Activated naive CD4-positive, alpha-beta T cell treated with anti-CD3 and anti-CD28 coated beads, Interleukin-2, amount 50 U/mL, for 72 hours (primary cell): ENCODE measurements at regions not wholly inside any gene's neighbourhood (a gene's known extent, or its start where the extent isn't known, plus 50 kb on each side); places are given as distances from the start of the nearest gene placed in this dataset.

Source experiments
- ATAC-seq, 2 donors: fragments of 150-1000 bp; cut with Tn5 transposase; 2 replicates each; pipeline ENCODE4 v1.10.0; 2021; ENCODE audit warnings: mild to moderate bottlenecking in 2 of 2, moderate library complexity in 2 of 2
- DNase-seq, 2 donors: peaks; one replicate each; pipeline ENCODE4 v3.0.0; 2021 to 2022; ENCODE audit warnings: low spot score in 2 of 2
- H3K27ac Mint-ChIP-seq, 2 donors: one replicate each; pipeline ENCODE4 v1.8.0; 2022; ENCODE audit warnings: mild to moderate bottlenecking in 2 of 2, mixed read lengths in 2 of 2
- H3K36me3 Mint-ChIP-seq, 2 donors: one replicate each; pipeline ENCODE4 v1.8.0; 2022; ENCODE audit warnings: mixed read lengths in 2 of 2
- H3K9me3 Mint-ChIP-seq, 2 donors: one replicate each; pipeline ENCODE4 v1.8.0; 2022; ENCODE audit warnings: mixed read lengths in 2 of 2

GRCh38 chr1:87600854-87601253 lies 272.2 kb downstream of the LMO4 start:
- no peak for ATAC-seq
- Mint-ChIP-seq H3K36me3 (no peaks in the 10 kb centered on the region), H3K9me3 (no peaks in the 10 kb centered on the region), H3K27ac (no peak overlapping the region)
- DNase-seq = no peak

- no peak overlapping the region for H3K27ac Mint-ChIP-seq
- ATAC-seq (no peak), DNase-seq (no peak)
- H3K36me3 Mint-ChIP-seq = no peaks in the 10 kb centered on the region
- no peaks in the 10 kb centered on the region for H3K9me3 Mint-ChIP-seq
These were observed 274.9 kb downstream of the LMO4 start for GRCh38 chr1:87603626-87604025.

GRCh38 chr1:87612956-87613355 lies 284.3 kb downstream of the LMO4 start:
- DNase-seq (no peak), ATAC-seq (no peak)
- Mint-ChIP-seq H3K36me3 (no peaks in the 10 kb centered on the region), H3K27ac (no peak overlapping the region), H3K9me3 (peaks cover 0 to 5% of the 10 kb centered on the region in 2 donors)

- H3K36me3 Mint-ChIP-seq = peaks cover 0 to 7% of the 10 kb centered on the region in 2 donors
- ATAC-seq (no peak), DNase-seq (no peak)
- no peak overlapping the region for H3K27ac Mint-ChIP-seq
- H3K9me3 Mint-ChIP-seq = peaks cover 5 to 7% of the 10 kb centered on the region in 2 donors
These were observed 286.8 kb downstream of the LMO4 start for GRCh38 chr1:87615491-87615890.

DNA sequence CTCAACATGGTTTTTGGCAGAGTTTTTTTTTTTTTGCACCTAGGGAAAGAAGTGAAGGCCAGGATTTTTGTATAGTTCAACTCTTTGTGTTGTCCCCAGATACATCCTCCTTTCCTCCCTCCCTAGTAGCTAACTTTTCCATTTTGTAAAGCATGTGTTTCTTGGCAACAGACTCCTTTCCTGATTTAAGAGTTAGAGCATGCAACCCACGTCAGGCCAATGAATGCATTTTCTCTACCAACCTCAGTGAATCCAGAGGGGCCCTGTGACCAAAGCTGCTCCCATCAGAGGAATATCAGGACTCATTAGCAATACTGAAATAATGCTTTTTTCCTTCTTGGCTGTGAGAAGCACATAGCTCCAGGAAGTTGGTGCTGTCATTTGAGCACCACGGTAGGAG lies 287.2 kb downstream of the LMO4 start:
- no peak for DNase-seq

DNA sequence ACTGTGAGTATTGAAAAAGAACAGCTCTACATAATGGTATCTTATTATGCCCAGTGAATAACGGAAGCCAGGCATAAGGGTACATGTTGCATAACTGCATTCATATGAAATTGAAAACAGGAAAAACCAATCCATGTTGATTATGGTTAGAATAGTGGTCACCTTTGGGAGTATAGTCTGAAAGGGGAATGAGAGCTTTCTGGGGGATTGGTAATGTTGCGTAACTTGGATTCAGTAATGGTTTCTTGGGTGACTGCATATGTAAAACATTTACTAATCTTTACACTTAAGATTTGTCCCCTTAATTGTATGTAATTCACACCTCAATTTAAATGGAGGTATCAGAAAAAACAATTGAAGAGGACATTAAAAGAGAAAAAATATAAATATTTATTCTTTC lies 292.1 kb downstream of the LMO4 start:
- Mint-ChIP-seq H3K36me3 (peaks cover 0 to 7% of the 10 kb centered on the region in 2 donors), H3K9me3 (peaks cover 5 to 7% of the 10 kb centered on the region in 2 donors), H3K27ac (no peak overlapping the region)
- ATAC-seq = no peak
- no peak for DNase-seq

More for the DNA sequence above, 287.2 kb downstream of the LMO4 start:
- Mint-ChIP-seq H3K9me3 (peaks cover 5 to 7% of the 10 kb centered on the region in 2 donors), H3K36me3 (peaks cover 0 to 7% of the 10 kb centered on the region in 2 donors), H3K27ac (no peak overlapping the region)
- ATAC-seq = no peak

GRCh38 chr1:87629673-87630072 lies 301.0 kb downstream of the LMO4 start:
- ATAC-seq = no peak
- Mint-ChIP-seq H3K36me3 (no peaks in the 10 kb centered on the region), H3K9me3 (peaks cover 0 to 19% of the 10 kb centered on the region in 2 donors), H3K27ac (no peak overlapping the region)
- DNase-seq = no peak

DNA sequence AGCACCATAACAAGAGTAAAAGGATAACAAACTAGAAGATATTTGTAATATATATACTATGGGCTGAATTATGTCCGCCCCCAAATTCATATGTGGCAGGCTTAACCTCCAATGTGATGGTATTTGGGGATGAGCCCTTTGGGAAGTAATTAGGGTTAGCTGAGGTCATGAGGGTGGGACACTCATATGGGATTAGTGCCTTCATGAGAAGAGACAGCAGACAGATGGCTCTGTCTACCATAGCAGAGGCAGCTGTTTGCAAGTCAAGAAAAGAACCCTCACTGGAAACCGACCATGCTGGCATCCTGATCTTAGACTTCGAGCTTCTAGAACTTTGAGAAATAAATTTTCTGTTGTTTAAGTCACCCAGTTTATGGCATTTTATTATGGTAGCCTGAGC lies 303.6 kb downstream of the LMO4 start:
- H3K9me3 Mint-ChIP-seq = peaks cover 7 to 19% of the 10 kb centered on the region in 2 donors
- no peak for DNase-seq
- H3K27ac Mint-ChIP-seq = no peak overlapping the region
- no peak for ATAC-seq
- no peaks in the 10 kb centered on the region for H3K36me3 Mint-ChIP-seq

DNA sequence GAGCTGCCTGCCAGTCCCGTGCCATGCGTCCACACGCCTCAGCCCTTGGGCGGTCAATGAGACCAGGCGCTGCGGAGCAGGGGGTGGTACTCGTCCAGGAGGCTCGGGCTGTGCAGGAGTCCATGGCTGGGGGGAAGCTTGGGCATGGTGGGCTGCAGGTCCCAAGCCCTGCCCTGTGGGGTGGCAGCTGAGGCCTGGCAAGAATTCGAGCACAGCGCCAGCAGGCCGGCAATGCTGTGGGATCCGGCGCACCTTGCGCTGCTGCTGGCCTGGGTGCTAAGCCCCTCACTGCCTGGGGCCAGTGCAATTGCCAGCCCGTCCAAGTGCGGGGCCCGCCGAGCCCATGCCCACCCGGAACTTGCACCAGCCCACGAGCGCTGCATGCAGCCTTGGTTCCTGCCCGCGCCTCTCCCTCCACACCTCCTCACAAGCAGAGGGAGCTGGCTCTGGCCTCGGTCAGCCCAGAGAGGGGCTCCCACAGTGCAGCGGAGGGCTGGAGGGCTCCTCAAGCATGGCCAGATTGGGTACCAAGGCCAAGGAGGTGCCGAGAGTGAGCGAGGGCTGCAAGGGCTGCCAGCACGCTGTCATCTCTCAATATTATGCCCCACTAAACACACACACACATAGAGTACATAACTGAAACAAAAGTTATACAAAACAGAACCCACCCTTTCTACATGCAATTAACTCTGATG lies 307.7 kb downstream of the LMO4 start:
- ATAC-seq (no peak), DNase-seq (no peak)
- Mint-ChIP-seq H3K9me3 (peaks cover 7 to 24% of the 10 kb centered on the region in 2 donors), H3K36me3 (no peaks in the 10 kb centered on the region), H3K27ac (no peak overlapping the region)

- Mint-ChIP-seq H3K36me3 (no peaks in the 10 kb centered on the region), H3K9me3 (peaks cover 7 to 14% of the 10 kb centered on the region in 2 donors), H3K27ac (no peak overlapping the region)
- ATAC-seq (no peak), DNase-seq (no peak)
These were observed 310.0 kb downstream of the LMO4 start for GRCh38 chr1:87638636-87639035.

DNA sequence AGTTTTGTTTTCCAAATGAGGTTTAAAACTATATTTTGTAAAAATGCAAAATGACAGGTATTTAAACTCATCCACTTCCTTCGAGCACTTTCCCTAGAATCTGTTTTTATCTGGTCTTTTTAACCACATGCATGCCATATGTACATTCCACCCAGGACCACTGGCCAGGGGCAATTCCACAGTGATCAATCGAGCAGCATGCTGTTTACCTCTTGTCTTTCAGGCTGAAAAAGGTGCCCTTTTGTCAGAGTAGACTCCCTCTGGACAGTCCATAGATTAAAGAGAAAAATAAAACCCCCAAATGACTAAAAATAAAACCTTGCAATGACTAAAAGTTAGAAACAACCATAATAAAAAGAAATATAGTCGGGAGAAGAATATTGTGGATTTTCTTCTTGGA lies 313.3 kb downstream of the LMO4 start:
- peaks cover 0 to 5% of the 10 kb centered on the region in 2 donors for H3K9me3 Mint-ChIP-seq
- H3K27ac Mint-ChIP-seq = no peak overlapping the region
- ATAC-seq (no peak), DNase-seq (no peak)
- no peaks in the 10 kb centered on the region for H3K36me3 Mint-ChIP-seq

- peaks cover 0 to 5% of the 10 kb centered on the region in 2 donors for H3K9me3 Mint-ChIP-seq
- ATAC-seq = no peak
- no peak overlapping the region for H3K27ac Mint-ChIP-seq
- DNase-seq = no peak
- no peaks in the 10 kb centered on the region for H3K36me3 Mint-ChIP-seq
These were observed 314.0 kb downstream of the LMO4 start for GRCh38 chr1:87642581-87643221.

DNA sequence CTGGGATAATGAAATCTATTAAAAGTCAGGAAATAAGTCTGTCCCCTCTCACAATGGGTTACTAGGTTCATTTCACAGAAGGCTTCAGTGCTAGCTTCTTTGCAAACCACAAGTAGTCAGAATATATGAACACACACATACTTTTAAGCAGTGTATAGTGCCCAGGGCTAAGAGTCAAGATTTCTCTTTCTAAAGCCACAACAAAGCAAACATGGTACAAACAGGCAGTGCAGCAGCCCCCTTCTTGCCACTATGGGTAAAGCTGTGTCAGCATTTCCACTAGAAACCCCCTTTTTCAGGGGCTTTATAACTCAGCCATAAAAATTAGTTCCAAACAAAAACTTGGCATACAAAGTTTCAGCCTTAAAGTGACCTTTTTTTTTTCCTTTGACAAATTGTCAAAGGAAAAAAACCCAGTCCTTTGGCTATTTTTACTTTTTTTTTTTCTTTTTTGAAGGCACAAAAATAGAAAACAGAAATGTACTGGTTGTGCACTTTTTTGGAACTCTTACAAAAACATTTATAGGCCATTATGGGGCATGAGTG lies 315.4 kb downstream of the LMO4 start:
- no peak for DNase-seq
- Mint-ChIP-seq H3K27ac (no peak overlapping the region), H3K9me3 (no peaks in the 10 kb centered on the region), H3K36me3 (no peaks in the 10 kb centered on the region)
- ATAC-seq = no peak

DNA sequence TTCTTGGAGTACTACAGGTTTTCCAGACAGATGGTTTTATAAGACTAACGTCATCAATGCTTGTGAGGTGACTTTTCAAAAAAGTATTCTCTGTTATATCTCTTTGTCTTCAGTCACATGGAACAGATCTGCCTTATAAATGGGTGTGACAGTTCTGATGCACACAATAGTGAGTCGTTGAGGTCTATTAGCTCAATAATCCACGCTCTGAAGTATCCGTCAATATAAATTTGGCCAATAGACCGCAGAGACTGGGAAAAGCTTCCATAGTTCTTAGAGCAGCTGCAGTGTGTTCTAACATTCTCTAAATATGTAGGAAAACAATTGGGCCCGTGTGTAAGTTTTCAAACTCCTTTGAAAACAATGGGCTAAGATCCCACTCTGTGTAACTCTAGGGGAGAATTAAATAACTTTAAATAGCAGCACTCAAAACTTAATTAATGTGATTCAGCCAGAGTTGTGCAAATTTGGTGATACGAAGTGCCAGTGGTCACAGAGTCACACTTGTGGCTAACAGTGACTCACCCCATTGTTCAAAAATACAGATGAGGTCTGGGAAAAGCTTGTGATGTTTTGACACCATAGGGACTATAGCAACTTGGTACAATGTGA lies 316.0 kb downstream of the LMO4 start:
- peak; percentile 24 to 58 for ATAC-seq
- Mint-ChIP-seq H3K27ac (no peak overlapping the region), H3K36me3 (no peaks in the 10 kb centered on the region), H3K9me3 (no peaks in the 10 kb centered on the region)
- DNase-seq = no peak

- Mint-ChIP-seq H3K9me3 (no peaks in the 10 kb centered on the region), H3K27ac (no peak overlapping the region), H3K36me3 (no peaks in the 10 kb centered on the region)
- DNase-seq (no peak), ATAC-seq (no peak)
These were observed 318.9 kb downstream of the LMO4 start for GRCh38 chr1:87647430-87648177.

DNA sequence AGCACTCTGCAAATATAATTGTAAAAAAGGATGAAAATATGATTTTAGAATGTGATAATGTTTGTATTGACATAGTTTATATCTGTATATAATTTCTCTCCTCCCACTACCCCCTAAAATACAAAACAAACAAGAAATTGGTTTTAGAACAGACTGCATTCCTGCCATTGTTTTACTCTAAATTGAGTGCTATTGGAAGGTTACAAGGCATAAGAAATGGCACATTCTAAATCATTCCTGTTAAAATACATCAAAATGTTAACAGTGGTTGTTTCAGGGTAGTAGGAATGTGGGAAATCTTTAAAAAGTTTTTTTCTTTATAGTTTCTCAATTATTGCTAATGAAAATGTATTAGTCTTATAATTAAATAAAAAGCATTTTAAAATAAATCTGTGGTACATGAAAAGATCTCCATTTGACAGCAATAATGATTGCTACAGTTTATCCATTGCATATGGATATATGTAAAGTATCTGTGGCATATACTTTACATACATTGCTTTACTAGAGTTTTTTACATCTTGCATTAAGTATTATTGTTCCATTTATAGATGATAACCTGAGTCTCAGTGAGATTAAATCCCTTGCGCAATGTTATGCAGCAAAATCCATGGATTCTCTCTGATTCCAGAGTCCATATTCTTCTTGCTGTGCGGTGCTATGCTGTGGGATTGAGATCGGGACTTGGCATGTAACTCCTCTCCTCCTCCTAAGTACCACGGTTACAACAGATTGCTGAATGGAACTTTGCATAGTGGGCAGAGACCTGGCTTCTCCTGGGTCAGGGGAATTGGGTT lies 319.8 kb downstream of the LMO4 start:
- ATAC-seq (no peak), DNase-seq (no peak)
- Mint-ChIP-seq H3K36me3 (no peaks in the 10 kb centered on the region), H3K27ac (no peak overlapping the region), H3K9me3 (no peaks in the 10 kb centered on the region)
